ENCODE measurements at regions not wholly inside any gene's neighbourhood (a gene's known extent, or its start where the extent isn't known, plus 50 kb on each side); places are given as distances from the start of the nearest gene placed in this dataset.

DNA sequence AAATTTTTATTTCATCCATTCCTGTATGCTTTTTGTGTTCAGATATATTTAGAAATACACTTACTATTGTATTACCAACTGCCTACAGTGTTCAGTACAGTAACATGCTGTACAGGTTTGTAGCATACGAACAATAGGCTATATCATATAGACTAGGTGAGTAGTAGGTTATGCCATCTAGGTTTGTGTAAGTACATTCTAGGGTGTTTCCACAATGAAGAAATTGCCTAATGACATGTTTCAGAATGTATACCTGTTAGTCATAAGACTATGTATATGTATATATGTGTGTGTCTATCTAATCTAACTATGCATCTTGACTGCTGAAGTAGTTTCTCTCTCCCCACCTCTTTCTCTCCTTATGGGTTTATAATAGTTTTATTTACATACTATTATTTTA lies 51.5 kb upstream of the BTC start:
- H3K27me3 Mint-ChIP-seq: no peaks in the 10 kb centered on the region

More for the DNA sequence above, 51.5 kb upstream of the BTC start:
- Histone ChIP-seq H3K36me3 (ENCODE audit: control insufficient read depth, insufficient read depth, low read length) (no peaks in the 10 kb centered on the region), H3K27me3 (ENCODE audit: control insufficient read depth, insufficient read depth, low read length) (no peaks in the 10 kb centered on the region), H3K4me3 (ENCODE audit: low read depth, low read length) (no peak overlapping the region), H3K4me1 (ENCODE audit: control insufficient read depth, insufficient read depth, low read length, poor library complexity, severe bottlenecking) (no peaks in the 10 kb centered on the region), H3K27ac (ENCODE audit: insufficient read depth, low read length, poor library complexity, severe bottlenecking) (no peak overlapping the region), H3K9me3 (ENCODE audit: control insufficient read depth in 2 of 2, low read length in 2 of 2) (no peaks in the 10 kb centered on the region)
- ATAC-seq (ENCODE audit: low read depth in 2 of 2): no peak
- Mint-ChIP-seq H3K4me1 (no peaks in the 10 kb centered on the region), H3K9me3 (peaks cover 2 to 9% (median 3%) of the 10 kb centered on the region in 7 donors), H3K36me3 (no peaks in the 10 kb centered on the region), H3K4me3 (no peak overlapping the region), H3K27ac (no peak overlapping the region)
- no peak for DNase-seq
